ENCODE measurements at regions not wholly inside any gene's neighbourhood (a gene's known extent, or its start where the extent isn't known, plus 50 kb on each side); places are given as distances from the start of the nearest gene placed in this dataset.

- no peaks in the 10 kb centered on the region for H3K9me3 ChIP-seq (ENCODE audit: low read depth)
- no peak overlapping the region for H3K4me3 ChIP-seq
- H3K4me1 ChIP-seq (ENCODE audit: low read depth), result peaks cover 3% of the 10 kb centered on the region
- no peaks in the 10 kb centered on the region for H3K36me3 ChIP-seq
- H3K27ac ChIP-seq, result no peak overlapping the region
- TF ChIP-seq CTCF (IDR thresholded peaks at IDR 0.05; ENCODE audit: low read depth, low read length), result no peak
- H3K27me3 ChIP-seq, result peaks cover 35% of the 10 kb centered on the region
- DNase-seq (ENCODE audit: low read depth in 1 of 2, low spot score in 1 of 2), result no peak
These were observed 234.2 kb upstream of the TOX3 start for GRCh38 chr16:52781005-52781630.

DNA sequence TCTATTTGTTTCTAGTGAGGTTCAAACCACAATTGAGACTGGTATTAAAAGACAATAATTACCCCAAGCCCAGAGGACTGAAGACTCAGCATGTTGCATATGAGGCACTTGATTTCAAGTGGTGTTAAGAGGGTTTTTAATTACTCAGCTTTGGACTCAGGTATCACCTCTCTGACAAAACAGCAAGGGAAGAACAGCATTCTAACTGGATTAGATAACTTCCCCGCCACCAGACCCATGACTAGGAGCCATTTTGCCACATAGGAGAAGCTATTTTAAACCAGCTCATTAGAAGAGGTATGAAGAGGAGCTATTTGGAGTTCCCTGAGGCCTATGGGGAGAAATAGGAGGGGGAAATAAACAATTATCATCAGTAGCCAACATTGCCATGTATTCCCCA is 226.1 kb upstream of the TOX3 start:
- Histone ChIP-seq H3K4me1 (ENCODE audit: low read depth) (peaks cover 14% of the 10 kb centered on the region), H3K9me3 (ENCODE audit: low read depth) (no peaks in the 10 kb centered on the region), H3K36me3 (no peaks in the 10 kb centered on the region), H3K27me3 (peaks cover 42% of the 10 kb centered on the region), H3K4me3 (no peak overlapping the region), H3K27ac (no peak overlapping the region)
- TF ChIP-seq CTCF (IDR thresholded peaks at IDR 0.05; ENCODE audit: low read depth, low read length), result no peak
- DNase-seq (ENCODE audit: low read depth in 1 of 2, low spot score in 1 of 2), result peak in 1 of 2 donors; percentile 64

GRCh38 chr16:52770828-52771227 is 223.9 kb upstream of the TOX3 start:
- peak in 1 of 2 donors; percentile 24 for DNase-seq (ENCODE audit: low read depth in 1 of 2, low spot score in 1 of 2)
- Histone ChIP-seq H3K27ac (no peak overlapping the region), H3K27me3 (peaks cover 40% of the 10 kb centered on the region), H3K36me3 (no peaks in the 10 kb centered on the region), H3K4me1 (ENCODE audit: low read depth) (peaks cover 14% of the 10 kb centered on the region), H3K9me3 (ENCODE audit: low read depth) (no peaks in the 10 kb centered on the region), H3K4me3 (no peak overlapping the region)
- TF ChIP-seq CTCF (IDR thresholded peaks at IDR 0.05; ENCODE audit: low read depth, low read length), result no peak

GRCh38 chr16:52758473-52758855 is 211.5 kb upstream of the TOX3 start:
- no peak for TF ChIP-seq CTCF (IDR thresholded peaks at IDR 0.05; ENCODE audit: low read depth, low read length)
- H3K4me1 ChIP-seq (ENCODE audit: low read depth), result no peaks in the 10 kb centered on the region
- no peaks in the 10 kb centered on the region for H3K9me3 ChIP-seq (ENCODE audit: low read depth)
- no peak overlapping the region for H3K4me3 ChIP-seq
- peaks cover 9% of the 10 kb centered on the region for H3K27me3 ChIP-seq
- no peaks in the 10 kb centered on the region for H3K36me3 ChIP-seq
- no peak for DNase-seq (ENCODE audit: low read depth in 1 of 2, low spot score in 1 of 2)
- H3K27ac ChIP-seq, result no peak overlapping the region

DNA sequence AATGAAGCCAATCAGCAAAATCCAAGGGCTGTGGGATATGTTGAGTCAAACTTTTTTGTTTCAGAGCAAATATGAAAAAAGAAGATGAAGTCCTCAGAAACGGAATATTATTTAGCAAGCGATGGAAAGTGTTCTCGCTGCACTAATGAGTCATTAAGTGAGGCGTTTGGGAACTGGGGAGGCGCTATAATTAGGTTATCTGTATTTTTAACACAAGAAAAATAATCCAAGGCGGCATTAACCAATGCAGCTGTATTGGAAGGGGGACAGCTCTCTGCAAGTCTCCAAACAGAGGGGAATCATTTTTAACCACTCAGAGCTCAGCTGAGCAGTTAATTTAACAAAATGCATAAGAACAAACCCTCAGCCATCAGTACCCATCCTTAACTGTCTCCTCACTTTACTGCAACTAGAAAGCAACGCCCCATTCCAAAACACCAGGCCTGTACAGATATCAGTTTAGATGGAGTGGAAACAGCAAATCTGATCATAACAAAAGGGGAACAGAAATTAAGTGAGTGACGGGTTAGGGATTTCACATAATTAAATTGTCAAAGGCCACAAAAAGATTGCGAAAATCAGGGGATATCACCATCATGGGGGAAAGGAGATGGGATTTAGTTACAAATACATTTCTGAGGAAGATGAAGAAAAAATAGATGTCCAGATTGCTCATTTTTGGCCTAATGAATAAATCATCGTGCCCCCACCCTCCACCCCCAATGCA is 211.0 kb upstream of the TOX3 start:
- H3K36me3 ChIP-seq, result no peaks in the 10 kb centered on the region
- peaks cover 4% of the 10 kb centered on the region for H3K27me3 ChIP-seq
- DNase-seq (ENCODE audit: low read depth in 1 of 2, low spot score in 1 of 2), result no peak
- no peak for TF ChIP-seq CTCF (IDR thresholded peaks at IDR 0.05; ENCODE audit: low read depth, low read length)
- H3K27ac ChIP-seq, result no peak overlapping the region
- H3K4me3 ChIP-seq, result no peak overlapping the region
- no peaks in the 10 kb centered on the region for H3K4me1 ChIP-seq (ENCODE audit: low read depth)
- no peaks in the 10 kb centered on the region for H3K9me3 ChIP-seq (ENCODE audit: low read depth)

Measured in cardiac muscle cell (in vitro differentiated cells and primary cell).